Hematopoietic multipotent progenitor cell treated with erythropoietin and hydrocortisone succinate and interleukin-3 and kit ligand, for 15 days (in vitro differentiated cells): ENCODE measurements at regions not wholly inside any gene's neighbourhood (a gene's known extent, or its start where the extent isn't known, plus 50 kb on each side); places are given as distances from the start of the nearest gene placed in this dataset.
"Not testable (repeated sequence)": the region's sequence is repeated elsewhere in the genome, so short reads cannot be mapped to it uniquely, and the experiment has no call there.

Experiments used
- DNase-seq: peaks from one replicate; pipeline ENCODE4 v3.0.0-alpha.2; 2015; ENCODE audit warnings: low spot score

- no peak for DNase-seq
These were observed 425.8 kb upstream of the FOXG1 start for GRCh38 chr14:28340816-28341215.

DNA sequence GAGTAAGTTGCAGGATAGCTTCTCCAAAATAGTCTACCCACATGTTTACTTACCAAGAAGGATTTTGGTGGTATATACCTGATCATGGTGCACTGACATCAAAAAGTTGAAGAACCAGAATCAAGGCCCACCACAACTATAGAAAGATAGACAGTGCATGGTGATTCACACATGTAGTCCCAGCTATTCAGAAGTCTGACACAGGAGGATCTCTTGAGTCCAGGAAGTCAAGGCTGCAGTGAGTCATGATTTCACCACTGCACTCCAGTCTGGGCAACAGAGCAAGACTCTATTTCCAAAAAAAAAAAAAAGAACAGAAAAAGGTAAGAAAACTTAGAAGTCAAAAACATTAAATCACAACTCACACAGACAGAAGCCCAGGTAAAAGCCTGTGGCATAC, 422.2 kb upstream of the FOXG1 start:
- DNase-seq = no peak

GRCh38 chr14:28348797-28349196, 417.8 kb upstream of the FOXG1 start:
- no peak for DNase-seq

- DNase-seq = no peak
These were observed 409.8 kb upstream of the FOXG1 start for GRCh38 chr14:28356819-28357218.

GRCh38 chr14:28361486-28361885, 405.1 kb upstream of the FOXG1 start:
- DNase-seq = no peak

DNA sequence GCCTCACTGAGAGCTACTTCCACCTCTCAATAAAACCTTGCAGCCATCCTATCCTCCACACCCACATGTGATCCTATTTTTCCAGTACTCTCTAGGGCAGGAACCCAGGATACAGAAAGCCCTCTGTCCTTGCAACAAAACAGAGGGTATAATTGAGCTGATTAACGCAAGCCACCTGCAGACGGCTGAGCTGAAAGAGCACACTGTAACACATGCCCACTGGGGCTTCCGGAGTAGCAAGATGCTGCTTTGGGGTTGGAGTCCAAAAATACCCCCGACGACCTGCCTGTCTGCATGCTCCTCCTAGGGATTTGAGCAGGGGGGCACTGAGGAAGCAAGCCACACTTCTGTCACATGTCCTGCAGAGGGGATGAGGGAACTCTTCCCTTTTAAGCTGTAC, 401.1 kb upstream of the FOXG1 start:
- DNase-seq = no peak

DNA sequence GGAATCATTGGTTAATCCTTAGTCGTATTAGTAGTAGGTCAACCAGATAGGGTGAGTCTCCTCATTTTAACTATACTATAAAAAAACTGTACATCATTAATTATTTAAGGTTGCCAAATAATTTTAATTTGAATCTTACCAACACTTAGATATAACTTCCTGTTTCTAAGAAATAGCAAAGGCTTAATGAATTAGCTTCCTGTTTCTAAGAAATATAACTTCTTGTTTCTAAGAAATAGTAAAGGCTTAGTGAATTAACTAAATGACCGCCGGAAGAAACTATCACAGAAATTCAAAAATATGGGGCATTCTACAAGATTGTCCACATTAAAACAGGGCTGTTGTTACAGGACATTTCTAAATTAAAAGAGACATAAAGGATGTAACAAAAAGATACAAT, 392.9 kb upstream of the FOXG1 start:
- DNase-seq = no peak

GRCh38 chr14:28375295-28375694, 391.3 kb upstream of the FOXG1 start:
- no peak for DNase-seq

DNA sequence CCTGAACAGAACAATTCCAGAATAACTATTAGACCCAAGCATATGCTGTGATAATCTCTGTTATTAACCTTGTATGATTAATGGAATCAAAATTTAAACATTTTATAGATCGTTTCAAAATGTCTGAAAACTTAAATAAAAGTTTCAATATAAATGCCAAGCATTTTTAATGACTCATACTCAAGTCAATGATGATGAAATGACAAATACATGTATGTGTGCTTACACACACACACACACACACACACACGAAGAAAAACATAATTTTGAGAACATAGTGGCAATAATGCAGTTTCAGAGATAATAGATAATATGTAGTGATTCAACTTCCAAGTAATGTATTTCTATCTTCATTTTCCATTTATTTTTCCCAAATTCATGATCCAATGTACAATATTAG, 384.9 kb upstream of the FOXG1 start:
- no peak for DNase-seq

DNA sequence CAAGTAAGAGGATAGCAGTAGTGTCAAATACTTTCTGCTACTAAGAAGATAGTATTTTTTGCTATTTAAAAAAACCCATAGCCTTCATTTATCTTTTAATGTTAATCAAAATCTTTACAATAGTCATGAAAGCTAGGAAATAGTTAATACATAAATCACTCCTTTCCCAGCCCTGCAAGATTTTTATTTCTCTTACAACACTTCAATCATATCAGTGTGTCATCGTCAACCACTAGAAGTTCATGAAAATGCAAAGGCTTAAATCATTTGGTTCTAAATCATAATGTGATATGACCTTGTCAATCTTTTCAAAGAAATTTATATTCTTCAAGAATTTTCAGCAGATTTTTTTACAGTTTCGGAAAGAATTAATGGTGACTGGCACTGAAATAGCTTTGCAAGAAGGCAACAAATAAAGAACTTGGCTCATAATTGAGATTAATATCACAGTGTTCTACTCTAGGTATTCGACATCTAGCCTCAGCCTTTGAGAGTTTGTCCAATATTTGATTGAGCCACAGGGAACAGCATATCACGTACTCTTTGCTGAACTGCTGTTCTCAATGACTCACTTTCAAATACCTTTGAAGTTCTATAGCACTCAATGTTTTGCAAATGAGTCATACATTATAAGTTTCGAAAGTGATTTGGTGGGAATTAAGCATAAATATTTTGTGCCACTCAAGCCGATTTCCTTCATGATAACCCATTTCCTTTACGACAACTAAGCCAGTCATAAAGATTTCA, 384.0 kb upstream of the FOXG1 start:
- no peak for DNase-seq

DNA sequence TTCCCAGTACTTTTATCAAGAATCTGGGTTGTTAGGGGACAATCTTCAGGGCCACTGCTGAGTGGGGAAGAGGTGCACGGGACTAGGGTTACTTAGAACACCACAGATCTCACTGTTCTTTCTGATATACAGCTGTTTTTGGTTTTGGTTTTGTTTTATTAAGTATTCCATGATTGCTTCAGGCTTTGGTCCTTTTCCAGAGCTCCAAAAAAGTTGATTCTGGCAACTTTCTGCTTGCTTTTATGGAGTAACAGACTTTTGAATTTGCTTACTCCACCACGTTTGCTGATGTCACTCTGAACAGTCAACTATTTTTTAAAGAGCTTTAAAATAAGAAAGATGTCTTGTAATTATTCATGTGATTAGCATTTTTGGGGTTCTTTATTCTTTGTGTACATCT, 368.1 kb upstream of the FOXG1 start:
- no peak for DNase-seq

GRCh38 chr14:28401705-28402104, 364.9 kb upstream of the FOXG1 start:
- DNase-seq = not testable (repeated sequence)

DNA sequence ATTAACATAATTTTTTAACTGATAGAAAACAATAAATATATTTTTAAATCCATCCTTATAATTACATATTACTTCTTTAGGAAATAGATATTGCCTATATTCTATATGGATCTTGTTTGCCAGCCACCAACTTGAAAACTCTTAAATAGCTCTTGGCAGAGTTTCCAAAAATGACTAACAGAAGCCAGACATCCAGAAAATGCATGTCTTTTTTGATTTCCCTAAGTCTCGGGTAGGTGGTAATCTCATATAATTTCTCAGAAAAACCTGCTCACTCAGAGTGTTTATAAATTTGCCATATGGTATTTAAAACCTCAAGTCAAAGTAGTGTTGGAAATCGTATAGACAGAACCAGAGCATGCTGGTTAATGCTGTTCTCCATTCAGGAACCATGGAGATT, 360.4 kb upstream of the FOXG1 start:
- no peak for DNase-seq

DNA sequence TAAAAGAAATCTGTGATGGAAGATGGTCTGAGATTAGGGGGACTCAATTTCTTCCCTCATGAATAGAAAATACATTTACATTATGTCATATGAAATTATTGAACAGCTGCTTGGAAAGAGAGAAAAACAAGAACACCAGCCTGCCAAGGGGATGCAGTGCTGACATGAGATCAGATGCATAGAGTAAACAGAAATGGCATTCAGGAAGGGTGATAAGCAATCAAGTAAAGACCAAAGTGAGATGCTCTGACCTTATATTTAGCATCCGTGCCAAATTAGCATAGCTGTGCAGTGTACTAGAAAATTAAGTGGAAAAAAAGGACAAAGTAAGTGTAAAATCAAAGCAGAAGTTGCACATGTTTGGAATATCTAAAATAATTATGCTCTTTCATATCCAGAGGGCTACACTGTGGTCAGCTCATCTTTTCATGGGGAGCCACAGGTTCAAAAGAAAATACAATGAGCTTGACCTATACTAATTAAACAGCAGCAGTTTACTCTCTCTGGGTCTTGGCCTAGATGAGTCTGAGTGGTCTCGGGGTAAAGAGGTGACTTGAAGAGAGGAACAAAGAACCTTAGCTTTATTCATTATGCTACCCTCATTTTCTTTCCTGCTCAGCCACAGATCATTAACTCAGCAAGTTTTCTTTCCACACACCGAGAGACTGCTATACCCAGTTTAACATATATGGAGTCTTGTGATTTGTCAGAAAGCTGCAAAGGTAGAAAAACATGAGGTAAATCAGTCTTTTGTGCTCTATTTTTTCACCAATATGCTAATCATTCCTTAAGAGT, 359.4 kb upstream of the FOXG1 start:
- DNase-seq = no peak

GRCh38 chr14:28407996-28408395, 358.6 kb upstream of the FOXG1 start:
- DNase-seq = no peak

DNA sequence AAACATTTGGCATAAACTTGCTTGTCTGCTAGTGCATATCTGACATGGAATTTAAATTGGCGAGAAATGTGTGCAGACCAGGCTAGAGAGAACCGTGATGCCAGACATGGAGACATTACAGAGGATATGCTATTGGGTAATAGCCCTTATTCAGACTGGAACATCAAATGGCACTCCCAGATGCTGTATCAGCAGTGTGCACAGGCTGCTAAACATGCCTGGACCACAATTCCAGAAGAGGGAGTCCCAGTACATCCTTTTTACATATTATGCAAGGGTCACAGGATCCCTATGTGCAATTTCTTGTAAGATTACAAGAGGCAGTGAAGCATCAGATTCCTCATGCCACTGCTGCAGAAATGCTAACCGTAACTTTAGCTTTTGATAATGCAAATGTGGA, 354.5 kb upstream of the FOXG1 start:
- DNase-seq = no peak

- DNase-seq = no peak
These were observed 339.6 kb upstream of the FOXG1 start for GRCh38 chr14:28426960-28427359.

DNA sequence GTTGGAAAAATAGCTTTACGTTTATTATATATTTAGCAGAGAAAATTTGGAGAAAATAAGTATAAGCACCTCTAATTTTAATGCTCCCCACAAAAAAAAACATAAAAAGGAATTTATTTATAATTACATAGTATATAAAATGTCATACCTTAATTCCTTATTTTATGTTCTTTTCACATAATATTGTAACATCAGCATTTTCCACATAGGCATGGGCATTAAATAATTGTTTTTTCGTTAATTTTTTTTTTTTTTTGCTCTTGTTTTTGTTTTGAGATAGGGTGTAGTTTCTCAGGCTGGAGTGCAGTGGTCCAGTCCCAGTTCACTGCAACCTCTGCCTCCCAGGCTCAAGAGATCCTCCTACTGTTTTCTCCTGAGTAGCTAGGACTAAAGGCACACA, 329.8 kb upstream of the FOXG1 start:
- no peak for DNase-seq

DNA sequence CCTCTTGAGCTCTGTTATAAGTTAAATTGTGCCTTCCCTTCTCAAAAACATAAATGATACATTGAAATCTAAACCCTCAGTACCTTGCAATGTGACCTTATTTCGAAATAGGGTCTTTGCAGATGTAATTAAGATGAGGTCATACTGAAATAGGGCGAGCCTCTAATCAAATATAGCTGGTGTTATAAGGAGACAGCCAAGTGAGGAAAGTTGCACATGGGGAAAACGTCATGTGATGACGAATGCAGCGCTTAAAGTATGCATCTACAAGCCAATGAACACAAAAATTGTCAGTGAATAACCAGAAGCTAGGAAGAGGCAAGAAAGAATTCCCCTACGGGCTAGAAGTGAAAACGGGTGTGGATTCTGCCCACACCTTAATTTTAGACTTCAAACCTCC, 305.2 kb upstream of the FOXG1 start:
- no peak for DNase-seq

DNA sequence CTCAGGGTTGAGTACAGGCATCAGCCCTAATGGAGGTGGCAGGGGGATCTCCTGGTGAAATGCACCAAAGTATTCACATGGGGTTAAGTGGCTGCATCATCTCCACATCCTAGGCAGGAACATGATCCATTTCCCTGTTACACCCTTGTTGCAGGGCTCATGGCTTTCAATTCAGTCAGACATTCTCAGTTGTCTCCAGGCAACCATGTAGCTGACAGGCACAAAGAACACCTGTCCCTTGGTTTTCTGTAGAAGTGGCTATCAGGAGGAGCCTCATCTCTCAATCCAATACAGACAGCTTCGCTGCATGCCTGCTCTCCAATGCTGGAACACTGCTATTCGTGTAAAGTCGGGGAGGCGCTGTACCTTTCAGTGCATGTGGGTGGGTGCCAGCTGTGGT, 299.0 kb upstream of the FOXG1 start:
- DNase-seq = no peak

GRCh38 chr14:28468191-28469151, 298.1 kb upstream of the FOXG1 start:
- DNase-seq = no peak

GRCh38 chr14:28482251-28483040, 284.1 kb upstream of the FOXG1 start:
- no peak for DNase-seq
